ENCODE measurements at regions not wholly inside any gene's neighbourhood (a gene's known extent, or its start where the extent isn't known, plus 50 kb on each side); places are given as distances from the start of the nearest gene placed in this dataset.

DNA sequence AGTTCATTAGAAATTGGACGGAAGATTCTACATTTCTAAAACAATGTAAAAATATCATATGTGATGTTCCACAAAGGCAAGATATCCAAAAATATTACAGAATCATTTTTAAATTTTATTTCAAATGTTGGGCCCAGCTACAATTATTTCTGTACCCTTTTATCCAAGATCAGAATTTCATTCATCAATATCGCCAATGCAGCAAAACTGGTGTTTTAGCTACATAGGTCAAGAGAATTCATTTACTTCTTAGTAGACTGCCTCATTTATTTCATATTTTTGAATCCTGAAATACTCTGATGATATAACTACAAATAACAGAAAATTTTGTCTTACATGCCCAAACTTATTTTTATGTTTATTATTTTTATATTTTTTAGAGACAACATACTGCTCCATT, 143.1 kb downstream of the CMPK2 start:
- POLR2A ChIA-PET = no interaction called here
- H4K20me1 ChIP-seq (ENCODE audit: insufficient read depth) = no peaks in the 10 kb centered on the region
- H3K27ac ChIP-seq (ENCODE audit: low read depth in 2 of 2, low read length in 1 of 2) = no peak overlapping the region
- no peaks in the 10 kb centered on the region for H3K9me2 ChIP-seq
- peaks cover 0 to 8% of the 10 kb centered on the region in 2 experiments; a peak in 2 of 4 replicates for H3K4me1 ChIP-seq (ENCODE audit: control insufficient read depth in 1 of 2, insufficient read depth in 2 of 2, low read depth in 1 of 2, low read length in 1 of 2)
- TF ChIP-seq NRF1 (IDR thresholded peaks at IDR 0.05; ENCODE audit: low read depth, low read length) = no peak
- no peak for TF ChIP-seq EP300 (IDR thresholded peaks at IDR 0.05; ENCODE audit: borderline replicate concordance in 1 of 2, low read depth in 1 of 2, low read length in 1 of 2)
- no peak for TF ChIP-seq GATA2 (CRISPR knock-in tag; IDR thresholded peaks at IDR 0.05)
- TF ChIP-seq, protein P1, sequence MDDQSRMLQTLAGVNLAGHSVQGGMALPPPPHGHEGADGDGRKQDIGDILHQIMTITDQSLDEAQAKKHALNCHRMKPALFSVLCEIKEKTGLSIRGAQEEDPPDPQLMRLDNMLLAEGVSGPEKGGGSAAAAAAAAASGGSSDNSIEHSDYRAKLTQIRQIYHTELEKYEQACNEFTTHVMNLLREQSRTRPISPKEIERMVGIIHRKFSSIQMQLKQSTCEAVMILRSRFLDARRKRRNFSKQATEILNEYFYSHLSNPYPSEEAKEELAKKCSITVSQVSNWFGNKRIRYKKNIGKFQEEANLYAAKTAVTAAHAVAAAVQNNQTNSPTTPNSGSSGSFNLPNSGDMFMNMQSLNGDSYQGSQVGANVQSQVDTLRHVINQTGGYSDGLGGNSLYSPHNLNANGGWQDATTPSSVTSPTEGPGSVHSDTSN (IDR thresholded peaks at IDR 0.05) = no peak
- TF ChIP-seq, protein P2, sequence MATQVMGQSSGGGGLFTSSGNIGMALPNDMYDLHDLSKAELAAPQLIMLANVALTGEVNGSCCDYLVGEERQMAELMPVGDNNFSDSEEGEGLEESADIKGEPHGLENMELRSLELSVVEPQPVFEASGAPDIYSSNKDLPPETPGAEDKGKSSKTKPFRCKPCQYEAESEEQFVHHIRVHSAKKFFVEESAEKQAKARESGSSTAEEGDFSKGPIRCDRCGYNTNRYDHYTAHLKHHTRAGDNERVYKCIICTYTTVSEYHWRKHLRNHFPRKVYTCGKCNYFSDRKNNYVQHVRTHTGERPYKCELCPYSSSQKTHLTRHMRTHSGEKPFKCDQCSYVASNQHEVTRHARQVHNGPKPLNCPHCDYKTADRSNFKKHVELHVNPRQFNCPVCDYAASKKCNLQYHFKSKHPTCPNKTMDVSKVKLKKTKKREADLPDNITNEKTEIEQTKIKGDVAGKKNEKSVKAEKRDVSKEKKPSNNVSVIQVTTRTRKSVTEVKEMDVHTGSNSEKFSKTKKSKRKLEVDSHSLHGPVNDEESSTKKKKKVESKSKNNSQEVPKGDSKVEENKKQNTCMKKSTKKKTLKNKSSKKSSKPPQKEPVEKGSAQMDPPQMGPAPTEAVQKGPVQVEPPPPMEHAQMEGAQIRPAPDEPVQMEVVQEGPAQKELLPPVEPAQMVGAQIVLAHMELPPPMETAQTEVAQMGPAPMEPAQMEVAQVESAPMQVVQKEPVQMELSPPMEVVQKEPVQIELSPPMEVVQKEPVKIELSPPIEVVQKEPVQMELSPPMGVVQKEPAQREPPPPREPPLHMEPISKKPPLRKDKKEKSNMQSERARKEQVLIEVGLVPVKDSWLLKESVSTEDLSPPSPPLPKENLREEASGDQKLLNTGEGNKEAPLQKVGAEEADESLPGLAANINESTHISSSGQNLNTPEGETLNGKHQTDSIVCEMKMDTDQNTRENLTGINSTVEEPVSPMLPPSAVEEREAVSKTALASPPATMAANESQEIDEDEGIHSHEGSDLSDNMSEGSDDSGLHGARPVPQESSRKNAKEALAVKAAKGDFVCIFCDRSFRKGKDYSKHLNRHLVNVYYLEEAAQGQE (IDR thresholded peaks at IDR 0.05; ENCODE audit: low read depth, low read length) = no peak
- no peak for TF ChIP-seq TAF1 (IDR thresholded peaks at IDR 0.05; ENCODE audit: borderline replicate concordance, low read depth, low read length)
- TF ChIP-seq ELF1 (IDR thresholded peaks at IDR 0.05) = no peak
- no peak overlapping the region for H3K9ac ChIP-seq
- no peaks in the 10 kb centered on the region for H3K27me3 ChIP-seq (ENCODE audit: insufficient read depth)
- DNase-seq = no peak
- no peaks in the 10 kb centered on the region for H3K9me3 ChIP-seq
- H3K4me2 ChIP-seq = no peak overlapping the region
- CTCF ChIA-PET = interaction anchor here (1.4 kb wide), 1 partner anchor 11 kb away, joined by 4 read pairs; no protein-coding TSS in a partner anchor
- no peak overlapping the region for H2AFZ ChIP-seq (ENCODE audit: low read depth)
- H3F3A ChIP-seq (replicated peaks; ENCODE audit: insufficient read depth) = no peaks in the 10 kb centered on the region
- WGBS (ENCODE audit: low lambda C conversion rate) = 79% methylated on average over 2 of the region's 2 CpGs
- H3K4me3 ChIP-seq (ENCODE audit: low read depth in 2 of 2, low read length in 1 of 2) = no peak overlapping the region
- H3K36me3 ChIP-seq (replicated peaks in 1 of 2; ENCODE audit: control insufficient read depth in 1 of 2, insufficient read depth in 2 of 2, low read length in 1 of 2) = no peaks in the 10 kb centered on the region
- H3K79me2 ChIP-seq (ENCODE audit: insufficient read depth) = no peaks in the 10 kb centered on the region

DNA sequence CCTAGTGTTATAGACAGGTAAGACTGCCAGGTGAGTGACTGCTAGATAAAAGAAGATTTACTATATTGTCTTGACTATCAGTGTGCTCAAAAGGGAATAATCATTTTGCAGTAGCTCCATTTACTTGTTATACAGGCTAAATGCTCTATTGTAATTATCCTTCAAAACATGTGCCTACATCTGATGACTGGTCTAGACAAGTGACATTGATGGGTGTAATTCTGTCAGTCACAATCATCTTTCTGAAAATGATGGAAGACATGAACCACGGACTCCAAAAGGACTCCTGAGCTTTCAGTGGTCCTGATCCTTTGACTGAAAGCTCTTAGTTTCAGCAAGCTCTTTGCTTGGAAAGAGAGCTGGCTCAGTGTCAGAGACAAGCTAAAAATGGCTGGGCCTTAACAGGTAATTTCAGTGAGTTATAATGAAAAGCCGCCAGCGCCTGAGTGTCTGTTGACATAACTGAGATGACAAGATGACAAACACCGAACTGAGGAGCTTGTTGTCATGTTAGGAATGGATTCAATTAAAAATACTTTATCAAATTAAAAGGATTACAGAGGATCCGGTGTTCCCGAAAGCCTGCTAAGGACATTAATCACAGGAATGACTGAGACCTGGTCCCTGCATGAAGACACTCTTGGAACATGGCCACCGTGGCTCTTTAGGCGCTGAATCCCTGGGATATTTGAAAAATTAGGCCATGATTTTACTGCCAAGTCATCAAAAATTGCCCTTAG, 141.7 kb downstream of the CMPK2 start:
- Histone ChIP-seq H3K27ac (ENCODE audit: low read depth in 2 of 2, low read length in 1 of 2) (no peak overlapping the region; a peak in 1 of 4 replicates), H3K4me1 (ENCODE audit: control insufficient read depth in 1 of 2, insufficient read depth in 2 of 2, low read depth in 1 of 2, low read length in 1 of 2) (peaks cover 0 to 8% of the 10 kb centered on the region in 2 experiments; a peak in 2 of 4 replicates), H3K9me2 (no peaks in the 10 kb centered on the region), H4K20me1 (ENCODE audit: insufficient read depth) (no peaks in the 10 kb centered on the region), H2AFZ (ENCODE audit: low read depth) (no peak overlapping the region; the same call in 1 of the 2 replicates), H3K4me3 (ENCODE audit: low read depth in 2 of 2, low read length in 1 of 2) (no peak overlapping the region), H3K9ac (no peak overlapping the region), H3K4me2 (no peak overlapping the region), H3F3A (replicated peaks; ENCODE audit: insufficient read depth) (no peaks in the 10 kb centered on the region), H3K36me3 (replicated peaks in 1 of 2; ENCODE audit: control insufficient read depth in 1 of 2, insufficient read depth in 2 of 2, low read length in 1 of 2) (no peaks in the 10 kb centered on the region), H3K79me2 (ENCODE audit: insufficient read depth) (no peaks in the 10 kb centered on the region), H3K9me3 (no peaks in the 10 kb centered on the region), H3K27me3 (ENCODE audit: insufficient read depth) (no peaks in the 10 kb centered on the region)
- ChIA-PET CTCF (interaction anchor here (1.0 to 2.2 kb wide), 10 partner anchors 13 to 197 kb away, joined by 3 to 11 read pairs (median 4); no protein-coding TSS in a partner anchor), POLR2A (no interaction called here)
- peak; percentile 54 for DNase-seq
- 4% methylated on average over 8 of the region's 8 CpGs for WGBS (ENCODE audit: low lambda C conversion rate)
- TF ChIP-seq EP300 (IDR thresholded peaks at IDR 0.05; ENCODE audit: borderline replicate concordance in 1 of 2, low read depth in 1 of 2, low read length in 1 of 2) (peak in 1 of 2 experiments; percentile 86; a peak in 2 of 4 replicates), JUND (IDR thresholded peaks at IDR 0.05) (no peak), NRF1 (IDR thresholded peaks at IDR 0.05; ENCODE audit: low read depth, low read length) (no peak), FOXJ3 (CRISPR knock-in tag; IDR thresholded peaks at IDR 0.05) (no peak), RAD21 (IDR thresholded peaks at IDR 0.05; ENCODE audit: low read length) (no peak), RCOR1 (IDR thresholded peaks at IDR 0.05; ENCODE audit: low read length) (peak; percentile 77), TCF12 (IDR thresholded peaks at IDR 0.05) (0 out of 2 replicates have a peak, but pooled peaks have one; percentile 10), MEF2A (IDR thresholded peaks at IDR 0.05; ENCODE audit: borderline replicate concordance, low read depth) (no peak), SIN3A (IDR thresholded peaks at IDR 0.05; ENCODE audit: borderline replicate concordance, low read depth, low read length) (no peak), ELF1 (IDR thresholded peaks at IDR 0.05) (no peak), POLR2AphosphoS5 (IDR thresholded peaks at IDR 0.05; ENCODE audit: low read depth, low read length) (no peak)
- TF ChIP-seq, protein P3, sequence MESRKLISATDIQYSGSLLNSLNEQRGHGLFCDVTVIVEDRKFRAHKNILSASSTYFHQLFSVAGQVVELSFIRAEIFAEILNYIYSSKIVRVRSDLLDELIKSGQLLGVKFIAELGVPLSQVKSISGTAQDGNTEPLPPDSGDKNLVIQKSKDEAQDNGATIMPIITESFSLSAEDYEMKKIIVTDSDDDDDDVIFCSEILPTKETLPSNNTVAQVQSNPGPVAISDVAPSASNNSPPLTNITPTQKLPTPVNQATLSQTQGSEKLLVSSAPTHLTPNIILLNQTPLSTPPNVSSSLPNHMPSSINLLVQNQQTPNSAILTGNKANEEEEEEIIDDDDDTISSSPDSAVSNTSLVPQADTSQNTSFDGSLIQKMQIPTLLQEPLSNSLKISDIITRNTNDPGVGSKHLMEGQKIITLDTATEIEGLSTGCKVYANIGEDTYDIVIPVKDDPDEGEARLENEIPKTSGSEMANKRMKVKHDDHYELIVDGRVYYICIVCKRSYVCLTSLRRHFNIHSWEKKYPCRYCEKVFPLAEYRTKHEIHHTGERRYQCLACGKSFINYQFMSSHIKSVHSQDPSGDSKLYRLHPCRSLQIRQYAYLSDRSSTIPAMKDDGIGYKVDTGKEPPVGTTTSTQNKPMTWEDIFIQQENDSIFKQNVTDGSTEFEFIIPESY (IDR thresholded peaks at IDR 0.05; ENCODE audit: borderline replicate concordance, low read depth) = no peak
- TF ChIP-seq, protein P1 (IDR thresholded peaks at IDR 0.05) = no peak
- TF ChIP-seq, protein P4, sequence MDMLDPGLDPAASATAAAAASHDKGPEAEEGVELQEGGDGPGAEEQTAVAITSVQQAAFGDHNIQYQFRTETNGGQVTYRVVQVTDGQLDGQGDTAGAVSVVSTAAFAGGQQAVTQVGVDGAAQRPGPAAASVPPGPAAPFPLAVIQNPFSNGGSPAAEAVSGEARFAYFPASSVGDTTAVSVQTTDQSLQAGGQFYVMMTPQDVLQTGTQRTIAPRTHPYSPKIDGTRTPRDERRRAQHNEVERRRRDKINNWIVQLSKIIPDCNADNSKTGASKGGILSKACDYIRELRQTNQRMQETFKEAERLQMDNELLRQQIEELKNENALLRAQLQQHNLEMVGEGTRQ (IDR thresholded peaks at IDR 0.05; ENCODE audit: borderline replicate concordance, low read depth, low read length) = no peak

All from SK-N-SH (cell line).